ENCODE measurements at regions not wholly inside any gene's neighbourhood (a gene's known extent, or its start where the extent isn't known, plus 50 kb on each side); places are given as distances from the start of the nearest gene placed in this dataset.

DNA sequence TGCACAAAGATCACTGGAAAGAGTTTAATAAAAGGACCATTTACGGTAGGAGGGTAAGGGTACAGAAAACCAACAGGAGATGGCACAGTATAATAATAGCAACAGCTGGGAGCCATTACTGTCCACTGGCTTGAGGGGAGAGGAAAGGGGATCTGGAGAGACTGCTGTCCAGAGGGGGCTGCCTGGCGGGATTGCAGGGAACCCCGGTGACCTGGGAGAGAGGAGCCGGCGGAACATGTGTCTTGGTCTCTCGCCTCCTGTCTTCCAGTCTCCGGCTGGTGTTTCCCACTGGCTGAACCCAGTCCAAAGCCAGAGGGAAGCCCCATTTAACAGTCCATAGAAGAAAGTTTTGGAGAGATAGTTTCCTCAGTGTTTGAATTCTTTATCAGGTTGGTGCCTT, 57.5 kb upstream of the PODXL start:
- no peak for TF ChIP-seq CTCF (IDR thresholded peaks at IDR 0.05)
- no peak for DNase-seq (ENCODE audit: low spot score)
- Histone ChIP-seq H3K4me3 (no peak overlapping the region), H3K27ac (no peak overlapping the region)

DNA sequence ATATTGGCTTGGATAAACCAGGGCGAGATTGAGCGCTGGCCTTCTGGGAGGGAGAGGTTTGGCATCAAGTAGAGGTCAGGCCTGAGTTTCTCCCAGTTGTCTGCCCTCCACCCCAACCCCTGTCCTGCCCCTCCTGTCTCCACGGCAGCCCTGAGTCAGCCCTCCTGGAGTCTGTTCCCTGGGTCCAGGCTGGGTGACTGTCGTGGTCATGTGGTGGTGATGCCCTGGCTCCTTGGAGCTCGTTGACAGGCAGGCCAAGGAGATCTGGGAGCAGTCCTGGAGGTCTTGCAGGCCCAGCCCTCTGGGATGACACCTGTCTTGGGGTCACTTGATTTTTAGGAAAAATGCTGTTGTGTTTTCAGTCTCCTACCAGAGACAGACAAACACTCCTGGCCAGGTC, 53.6 kb upstream of the PODXL start:
- no peak overlapping the region for H3K27ac ChIP-seq
- TF ChIP-seq CTCF (IDR thresholded peaks at IDR 0.05) = no peak
- no peak for DNase-seq (ENCODE audit: low spot score)

GRCh38 chr7:131608116-131608500, 51.7 kb upstream of the PODXL start:
- no peak overlapping the region for H3K4me3 ChIP-seq
- TF ChIP-seq CTCF (IDR thresholded peaks at IDR 0.05) = no peak
- H3K27ac ChIP-seq = no peak overlapping the region
- no peak for DNase-seq (ENCODE audit: low spot score)

More for the DNA sequence above, 53.6 kb upstream of the PODXL start:
- no peak overlapping the region for H3K4me3 ChIP-seq

DNA sequence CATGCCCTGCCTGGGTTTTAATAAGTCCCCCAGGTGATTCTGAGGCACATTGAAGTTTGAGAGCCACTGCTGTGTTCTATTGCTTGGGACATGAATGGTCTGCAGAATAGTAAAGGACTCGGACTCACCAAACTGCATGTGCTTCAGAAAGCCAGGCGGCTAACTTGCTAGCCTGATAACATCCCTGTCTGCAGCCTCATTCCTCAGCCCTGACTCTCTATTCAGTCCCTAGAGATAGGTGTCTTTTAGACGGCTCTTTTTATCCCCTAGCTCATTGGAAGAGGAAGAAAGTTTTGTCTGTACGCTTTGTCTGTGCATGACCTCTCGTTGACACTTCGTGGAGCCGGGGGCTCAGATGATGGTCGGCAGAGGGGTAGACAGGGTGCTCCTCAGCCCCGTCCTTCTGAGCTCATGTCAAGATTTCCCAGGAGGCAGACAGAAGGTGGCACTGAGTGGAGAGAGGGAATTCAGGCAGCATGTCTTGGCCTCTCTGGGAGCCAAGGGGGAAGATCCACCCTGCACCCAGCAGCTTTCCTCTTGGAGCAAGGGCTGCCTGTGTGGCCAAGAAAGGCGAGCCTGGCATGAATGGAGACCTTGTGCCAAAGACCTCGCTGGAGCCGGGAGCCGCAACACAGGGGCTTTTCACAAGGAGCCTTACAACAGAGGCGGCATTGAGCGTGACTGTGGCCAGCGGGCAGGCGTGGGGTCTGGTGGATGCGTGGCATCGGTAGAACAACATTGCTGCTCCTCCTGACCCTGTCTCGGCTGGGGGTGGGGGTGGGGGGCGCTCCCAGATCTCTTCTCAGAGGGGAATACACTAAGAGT, 51.1 kb upstream of the PODXL start:
- DNase-seq (ENCODE audit: low spot score) = no peak
- TF ChIP-seq CTCF (IDR thresholded peaks at IDR 0.05) = no peak
- no peak overlapping the region for H3K4me3 ChIP-seq
- no peak overlapping the region for H3K27ac ChIP-seq

GRCh38 chr7:131606346-131607290, 50.2 kb upstream of the PODXL start:
- DNase-seq (ENCODE audit: low spot score) = no peak
- TF ChIP-seq CTCF (IDR thresholded peaks at IDR 0.05) = no peak
- H3K4me3 ChIP-seq = no peak overlapping the region
- no peak overlapping the region for H3K27ac ChIP-seq

All from coronary artery (tissue), 2 donors.